HL-60 (cell line): ENCODE measurements at regions not wholly inside any gene's neighbourhood (a gene's known extent, or its start where the extent isn't known, plus 50 kb on each side); places are given as distances from the start of the nearest gene placed in this dataset.

ENCODE experiments used
- DNase-seq, 2 experiments: peaks; one replicate each; pipeline ENCODE4 v3.0.0-alpha.2; 2010 to 2020; ENCODE audit warnings: low read depth in 1 of 2, low spot score in 1 of 2
- H3K27ac ChIP-seq: fragments of 250-450 bp; sonication (Bioruptor Pico); replicated peaks from 2 replicates; pipeline ENCODE4 v1.5.1; 2020; ENCODE audit warnings: mild to moderate bottlenecking, moderate library complexity
- H3K27me3 ChIP-seq: fragments of 250-450 bp; sonication (Bioruptor Pico); 2 replicates; pipeline ENCODE4 v1.5.1; 2021; ENCODE audit warnings: mild to moderate bottlenecking, moderate library complexity; ENCODE audit not compliant: insufficient read depth, poor library complexity, severe bottlenecking
- H3K4me3 ChIP-seq: replicated peaks from 2 replicates; pipeline ENCODE4 v1.5.1; 2011; ENCODE audit warnings: mild to moderate bottlenecking, control low read depth, low read length; ENCODE audit not compliant: insufficient read depth
- CTCF ChIP-seq: IDR thresholded peaks from one replicate; pipeline ENCODE4 v1.5.1; 2011; ENCODE audit warnings: low read length, control low read depth, inconsistent platforms; ENCODE audit not compliant: insufficient read depth
- GABPA ChIP-seq: IDR thresholded peaks from 2 replicates; pipeline ENCODE4 v1.6.1; 2012; ENCODE audit warnings: low read depth
- POLR2AphosphoS5 ChIP-seq: IDR thresholded peaks from 2 replicates; pipeline ENCODE4 v1.6.1; 2012; ENCODE audit warnings: low read depth
- REST ChIP-seq: IDR thresholded peaks from 2 replicates; pipeline ENCODE4 v1.6.1; 2012; ENCODE audit warnings: low read depth; ENCODE audit not compliant: insufficient replicate concordance
- SPI1 ChIP-seq: IDR thresholded peaks from 2 replicates; pipeline ENCODE4 v1.6.1; 2012; ENCODE audit warnings: low read depth, mild to moderate bottlenecking, borderline replicate concordance

GRCh38 chr6:74075323-74075722 is 379.3 kb downstream of the CD109 start:
- no peak overlapping the region for H3K27ac ChIP-seq
- peaks cover 3% of the 10 kb centered on the region for H3K27me3 ChIP-seq
- TF ChIP-seq POLR2AphosphoS5 (no peak), REST (no peak), SPI1 (no peak), CTCF (no peak), GABPA (no peak)
- DNase-seq: no peak
- H3K4me3 ChIP-seq: no peak overlapping the region

GRCh38 chr6:74074645-74075044 is 378.6 kb downstream of the CD109 start:
- no peak for DNase-seq
- H3K4me3 ChIP-seq: no peak overlapping the region
- H3K27me3 ChIP-seq: peaks cover 3% of the 10 kb centered on the region
- no peak overlapping the region for H3K27ac ChIP-seq
- no peak for TF ChIP-seq POLR2AphosphoS5
- no peak for TF ChIP-seq REST
- TF ChIP-seq GABPA: no peak
- TF ChIP-seq SPI1: no peak
- no peak for TF ChIP-seq CTCF

- no peak for DNase-seq
- Histone ChIP-seq H3K27me3 (peaks cover 3% of the 10 kb centered on the region), H3K4me3 (no peak overlapping the region), H3K27ac (no peak overlapping the region)
- no peak for TF ChIP-seq POLR2AphosphoS5
- TF ChIP-seq SPI1: no peak
- TF ChIP-seq GABPA: no peak
- TF ChIP-seq REST: no peak
- TF ChIP-seq CTCF: no peak
These were observed 378.0 kb downstream of the CD109 start for GRCh38 chr6:74073999-74074398.
